Keratinocyte (primary cell): ENCODE measurements at regions not wholly inside any gene's neighbourhood (a gene's known extent, or its start where the extent isn't known, plus 50 kb on each side); places are given as distances from the start of the nearest gene placed in this dataset.

Source experiments
- DNase-seq: peaks from one replicate; pipeline ENCODE4 v3.0.0-alpha.2; 2011; ENCODE audit warnings: low read depth, missing footprints, low spot score
- FAIRE-seq: peaks from 2 replicates; lab custom pipeline; 2011; peaks lifted over from hg19 to GRCh38; lab: Jason Lieb, UNC
- H2AFZ ChIP-seq: 2 replicates; pipeline ENCODE4 v1.6.0; 2012; ENCODE audit warnings: low read length, control low read depth, inconsistent platforms; ENCODE audit not compliant: control insufficient read depth
- H3K27ac ChIP-seq: 2 replicates; pipeline ENCODE4 v1.5.1; 2011; ENCODE audit warnings: low read length; ENCODE audit not compliant: control insufficient read depth, insufficient read depth
- H3K27me3 ChIP-seq: 3 replicates; pipeline ENCODE4 v1.6.0; 2011; ENCODE audit warnings: low read length; ENCODE audit not compliant: control insufficient read depth, insufficient read depth; ENCODE audit errors: extremely low read depth
- H3K36me3 ChIP-seq, 2 experiments: 2 replicates in 1 of 2; 3 replicates in 1 of 2; pipeline ENCODE4 v1.5.1; 2011; ENCODE audit warnings: low read length in 2 of 2, mild to moderate bottlenecking in 1 of 2; ENCODE audit not compliant: control insufficient read depth in 2 of 2, insufficient read depth in 2 of 2; ENCODE audit errors: extremely low read depth in 1 of 2
- H3K4me1 ChIP-seq: 3 replicates; pipeline ENCODE4 v1.5.1; 2011; ENCODE audit warnings: low read length; ENCODE audit not compliant: control insufficient read depth, insufficient read depth; ENCODE audit errors: extremely low read depth
- H3K4me2 ChIP-seq: 3 replicates; pipeline ENCODE4 v1.6.0; 2011; ENCODE audit warnings: low read depth, low read length; ENCODE audit not compliant: control insufficient read depth, insufficient read depth; ENCODE audit errors: extremely low read depth
- H3K4me3 ChIP-seq, 3 experiments: fragments of 200-600 bp in 1 of 3; sonication (generic) in 1 of 3; 2 replicates in 2 of 3; 3 replicates in 1 of 3; pipeline ENCODE4 v1.5.1; 2011 to 2016; ENCODE audit warnings: low read length in 3 of 3, mild to moderate bottlenecking in 3 of 3, control low read depth in 2 of 3, inconsistent platforms in 1 of 3, low read depth in 1 of 3, mixed read lengths in 1 of 3, mixed run types in 1 of 3, moderate library complexity in 1 of 3; ENCODE audit not compliant: control insufficient read depth in 2 of 3, insufficient read depth in 2 of 3; ENCODE audit errors: extremely low read depth in 1 of 3
- H3K79me2 ChIP-seq: 2 replicates; pipeline ENCODE4 v1.6.0; 2012; ENCODE audit warnings: low read length; ENCODE audit not compliant: control insufficient read depth, insufficient read depth
- H3K9ac ChIP-seq: 3 replicates; pipeline ENCODE4 v1.6.0; 2011; ENCODE audit warnings: low read length; ENCODE audit not compliant: control insufficient read depth, insufficient read depth; ENCODE audit errors: extremely low read depth
- H3K9me1 ChIP-seq: 3 replicates; pipeline ENCODE4 v1.6.0; 2011; ENCODE audit warnings: low read length; ENCODE audit not compliant: control insufficient read depth, insufficient read depth; ENCODE audit errors: extremely low read depth
- H3K9me3 ChIP-seq: 2 replicates; pipeline ENCODE4 v1.5.1; 2012; ENCODE audit warnings: low read depth, low read length; ENCODE audit not compliant: control insufficient read depth
- H4K20me1 ChIP-seq: 3 replicates; pipeline ENCODE4 v1.6.0; 2011; ENCODE audit warnings: low read length; ENCODE audit not compliant: control insufficient read depth, insufficient read depth; ENCODE audit errors: extremely low read depth
- CTCF ChIP-seq, 3 experiments: IDR thresholded peaks in 1 of 3; conservative IDR thresholded peaks in 1 of 3; optimal IDR thresholded peaks in 1 of 3; 2 replicates in 2 of 3; 3 replicates in 1 of 3; pipeline versions ENCODE3 to v1.5.1; 2011; ENCODE audit warnings: low read length in 3 of 3, mild to moderate bottlenecking in 3 of 3, moderate library complexity in 2 of 3, control low read depth in 1 of 3, inconsistent platforms in 1 of 3; ENCODE audit not compliant: insufficient read depth in 2 of 3; ENCODE audit errors: extremely low read depth in 1 of 3
- EZH2 ChIP-seq: IDR thresholded peaks from one replicate; pipeline ENCODE4 v1.6.1; 2012; ENCODE audit warnings: inconsistent platforms, mild to moderate bottlenecking, low read length, moderate library complexity
- dilution Hi-C: fragments of 300-500 bp; cut with MboI; formaldehyde crosslinking; loops from one replicate; pipeline ENCODE4 v1.7.0; 2020; ENCODE audit warnings: low sequenced_read_pairs; ENCODE audit not compliant: extremely low pct_ligation_motif_present

- FAIRE-seq (no peak), DNase-seq (no peak)
- H3K9me1 ChIP-seq: no peaks in the 10 kb centered on the region
- H3K27me3 ChIP-seq: no peaks in the 10 kb centered on the region
- H3K4me2 ChIP-seq: no peak overlapping the region
- TF ChIP-seq CTCF (optimal IDR thresholded peaks at IDR 0.05 in 1 of 3, IDR thresholded peaks at IDR 0.05 in 1 of 3, conservative IDR thresholded peaks at IDR 0.05 in 1 of 3; ENCODE audit: extremely low read depth in 1 of 3, insufficient read depth in 2 of 3, low read length in 3 of 3) (no peak), EZH2 (no peak)
- H3K4me1 ChIP-seq: no peaks in the 10 kb centered on the region
- H3K36me3 ChIP-seq: no peaks in the 10 kb centered on the region
- dilution Hi-C loops: no loop called here
- no peaks in the 10 kb centered on the region for H3K79me2 ChIP-seq
- no peak overlapping the region for H3K27ac ChIP-seq
- no peak overlapping the region for H3K9ac ChIP-seq
- no peaks in the 10 kb centered on the region for H3K9me3 ChIP-seq
- no peak overlapping the region for H3K4me3 ChIP-seq
- no peak overlapping the region for H2AFZ ChIP-seq
- no peaks in the 10 kb centered on the region for H4K20me1 ChIP-seq
Measured at GRCh38 chr1:101370488-101370887, 133.7 kb downstream of the S1PR1 start.

DNA sequence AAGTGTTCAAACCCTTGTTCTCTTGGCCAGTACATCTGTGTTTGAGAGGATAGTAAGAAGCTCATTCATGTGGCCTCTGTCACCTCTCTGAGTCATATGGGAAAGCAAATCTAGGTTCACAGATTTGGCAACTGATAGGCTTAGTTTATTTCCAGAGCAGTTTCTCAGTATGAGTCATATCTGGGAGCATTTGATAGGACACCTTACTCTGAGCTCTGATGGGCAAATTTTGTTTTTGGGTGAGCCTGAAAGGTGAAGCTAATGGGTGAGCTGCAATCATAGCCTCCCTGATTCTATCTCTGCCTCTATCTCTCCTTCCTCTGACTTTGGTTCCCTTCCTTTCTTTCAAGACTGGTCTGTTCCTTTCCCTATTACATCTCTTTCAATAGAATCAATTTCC lies 134.4 kb downstream of the S1PR1 start:
- Histone ChIP-seq H3K9ac (no peak overlapping the region), H3K36me3 (no peaks in the 10 kb centered on the region), H2AFZ (no peak overlapping the region), H3K4me1 (no peaks in the 10 kb centered on the region), H3K27me3 (no peaks in the 10 kb centered on the region), H4K20me1 (no peaks in the 10 kb centered on the region), H3K9me3 (no peaks in the 10 kb centered on the region), H3K4me3 (no peak overlapping the region), H3K79me2 (no peaks in the 10 kb centered on the region), H3K27ac (no peak overlapping the region), H3K4me2 (no peak overlapping the region), H3K9me1 (no peaks in the 10 kb centered on the region)
- FAIRE-seq (peak; percentile 20), DNase-seq (no peak)
- dilution Hi-C loops: no loop called here
- TF ChIP-seq CTCF (optimal IDR thresholded peaks at IDR 0.05 in 1 of 3, IDR thresholded peaks at IDR 0.05 in 1 of 3, conservative IDR thresholded peaks at IDR 0.05 in 1 of 3; ENCODE audit: extremely low read depth in 1 of 3, insufficient read depth in 2 of 3, low read length in 3 of 3): no peak
- TF ChIP-seq EZH2: no peak
